VCaP (cell line): ENCODE measurements at regions not wholly inside any gene's neighbourhood (a gene's known extent, or its start where the extent isn't known, plus 50 kb on each side); places are given as distances from the start of the nearest gene placed in this dataset.

ENCODE experiments used
- H3K27ac ChIP-seq: fragments of 450-650 bp; 2 replicates; pipeline ENCODE4 v1.5.1; 2017
- TF ChIP-seq, protein P1 (sequence below): fragments of 450-650 bp; conservative IDR thresholded peaks from 2 replicates; pipeline ENCODE4 v1.5.1; 2017; ENCODE audit warnings: mild to moderate bottlenecking, moderate library complexity

DNA sequence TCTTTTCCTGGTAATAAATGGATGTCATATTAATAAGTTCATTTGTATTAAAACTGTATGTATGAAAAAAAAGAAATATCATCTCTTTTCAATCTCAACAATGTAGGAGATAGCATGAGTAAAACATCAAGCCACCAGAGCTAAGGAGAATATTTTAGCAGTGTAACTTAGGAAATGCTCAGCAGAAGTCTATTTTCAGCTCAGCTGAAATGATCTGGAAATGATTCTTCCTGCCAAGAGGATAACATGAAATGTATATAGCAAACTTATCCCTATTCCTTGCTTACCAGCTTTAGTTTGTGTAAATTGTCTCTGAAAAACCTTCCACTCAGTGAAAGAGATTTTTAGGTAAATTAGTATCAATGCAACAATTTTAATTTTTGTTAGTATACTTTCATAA, 1194.4 kb downstream of the SLITRK1 start:
- H3K27ac ChIP-seq = no peak overlapping the region
- TF ChIP-seq, protein P1, sequence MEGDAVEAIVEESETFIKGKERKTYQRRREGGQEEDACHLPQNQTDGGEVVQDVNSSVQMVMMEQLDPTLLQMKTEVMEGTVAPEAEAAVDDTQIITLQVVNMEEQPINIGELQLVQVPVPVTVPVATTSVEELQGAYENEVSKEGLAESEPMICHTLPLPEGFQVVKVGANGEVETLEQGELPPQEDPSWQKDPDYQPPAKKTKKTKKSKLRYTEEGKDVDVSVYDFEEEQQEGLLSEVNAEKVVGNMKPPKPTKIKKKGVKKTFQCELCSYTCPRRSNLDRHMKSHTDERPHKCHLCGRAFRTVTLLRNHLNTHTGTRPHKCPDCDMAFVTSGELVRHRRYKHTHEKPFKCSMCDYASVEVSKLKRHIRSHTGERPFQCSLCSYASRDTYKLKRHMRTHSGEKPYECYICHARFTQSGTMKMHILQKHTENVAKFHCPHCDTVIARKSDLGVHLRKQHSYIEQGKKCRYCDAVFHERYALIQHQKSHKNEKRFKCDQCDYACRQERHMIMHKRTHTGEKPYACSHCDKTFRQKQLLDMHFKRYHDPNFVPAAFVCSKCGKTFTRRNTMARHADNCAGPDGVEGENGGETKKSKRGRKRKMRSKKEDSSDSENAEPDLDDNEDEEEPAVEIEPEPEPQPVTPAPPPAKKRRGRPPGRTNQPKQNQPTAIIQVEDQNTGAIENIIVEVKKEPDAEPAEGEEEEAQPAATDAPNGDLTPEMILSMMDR = no peak

DNA sequence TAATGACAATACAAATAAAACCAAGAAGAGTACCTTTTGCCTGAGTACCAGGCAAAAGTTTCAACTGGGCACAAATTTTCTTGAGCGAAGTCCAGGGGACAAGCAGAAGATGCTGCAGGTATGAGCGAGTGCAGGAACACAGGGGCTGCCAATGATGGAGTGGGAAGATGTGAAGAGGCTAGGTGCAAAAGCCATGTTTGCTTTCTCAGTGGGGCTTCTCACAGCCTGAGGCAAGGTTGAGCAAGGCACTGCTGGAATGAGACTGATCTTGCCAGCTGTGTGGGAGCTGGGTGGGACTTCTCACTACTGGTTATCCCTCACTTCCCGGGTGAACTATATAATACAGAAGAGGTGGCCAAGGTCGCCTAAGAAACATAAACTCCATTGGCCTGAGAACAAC, 1200.7 kb downstream of the SLITRK1 start:
- TF ChIP-seq, protein P1 = no peak
- H3K27ac ChIP-seq = no peak overlapping the region

- no peak overlapping the region for H3K27ac ChIP-seq
- TF ChIP-seq, protein P1 = no peak
Observed at GRCh38 chr13:82678052-82678451, 1204.2 kb downstream of the SLITRK1 start.

DNA sequence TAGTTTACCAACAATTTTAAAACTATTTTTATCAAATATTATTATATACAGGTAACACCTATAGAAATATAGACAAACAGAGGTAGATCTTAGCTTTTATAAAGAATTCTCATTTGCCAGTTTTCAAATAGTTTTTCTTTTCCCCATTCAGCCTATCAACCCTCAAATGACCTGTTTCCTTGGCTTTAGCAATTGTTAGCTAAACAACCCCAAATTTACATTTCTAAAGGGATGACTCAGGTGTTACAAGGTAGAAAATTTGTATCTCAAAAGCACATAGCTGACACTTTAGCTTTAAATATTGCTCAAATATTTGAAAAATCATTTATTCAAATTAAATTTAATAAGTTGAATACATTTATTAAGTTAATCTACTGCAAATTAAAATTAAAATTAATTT, 1207.2 kb downstream of the SLITRK1 start:
- TF ChIP-seq, protein P1 = no peak
- no peak overlapping the region for H3K27ac ChIP-seq

GRCh38 chr13:82674546-82674945, 1207.7 kb downstream of the SLITRK1 start:
- no peak overlapping the region for H3K27ac ChIP-seq
- TF ChIP-seq, protein P1 = no peak

DNA sequence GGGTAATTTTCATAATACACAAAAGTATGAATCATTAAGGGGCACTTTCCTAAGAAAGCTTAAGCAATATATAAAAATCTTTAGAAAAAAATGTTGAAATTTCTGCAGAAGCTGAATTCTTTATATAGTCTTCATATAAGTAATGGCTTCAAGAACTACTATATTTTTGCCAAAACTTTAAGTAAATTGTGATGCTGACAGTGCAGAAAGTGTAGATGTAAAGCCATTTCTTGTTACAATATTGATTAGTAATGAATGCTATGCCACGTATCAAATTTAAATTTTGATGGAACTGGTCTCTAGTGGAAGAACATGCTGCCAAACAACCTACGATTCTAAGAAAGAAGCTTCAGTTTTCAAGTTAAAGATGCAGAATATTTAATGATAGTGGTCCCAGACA, 1210.0 kb downstream of the SLITRK1 start:
- no peak overlapping the region for H3K27ac ChIP-seq
- TF ChIP-seq, protein P1 = no peak

DNA sequence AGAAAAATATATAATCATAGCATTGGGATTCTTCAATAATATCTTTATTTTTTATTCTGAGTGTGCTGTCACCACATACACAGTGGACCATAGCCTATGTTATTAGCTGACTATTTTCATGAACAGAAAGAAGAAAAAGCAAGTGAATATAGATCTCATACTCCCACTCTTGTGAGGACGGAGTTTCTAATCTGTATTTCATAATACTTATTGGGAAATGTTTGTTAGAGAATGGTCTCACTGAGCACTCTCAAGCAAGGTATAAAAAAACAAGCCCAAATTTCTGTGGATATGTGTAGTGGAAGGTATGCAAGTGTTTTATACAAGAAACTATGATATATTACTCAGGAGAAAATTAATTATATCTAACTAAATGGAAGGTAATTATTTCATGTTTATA, 1218.1 kb downstream of the SLITRK1 start:
- TF ChIP-seq, protein P1 = no peak
- H3K27ac ChIP-seq = no peak overlapping the region

DNA sequence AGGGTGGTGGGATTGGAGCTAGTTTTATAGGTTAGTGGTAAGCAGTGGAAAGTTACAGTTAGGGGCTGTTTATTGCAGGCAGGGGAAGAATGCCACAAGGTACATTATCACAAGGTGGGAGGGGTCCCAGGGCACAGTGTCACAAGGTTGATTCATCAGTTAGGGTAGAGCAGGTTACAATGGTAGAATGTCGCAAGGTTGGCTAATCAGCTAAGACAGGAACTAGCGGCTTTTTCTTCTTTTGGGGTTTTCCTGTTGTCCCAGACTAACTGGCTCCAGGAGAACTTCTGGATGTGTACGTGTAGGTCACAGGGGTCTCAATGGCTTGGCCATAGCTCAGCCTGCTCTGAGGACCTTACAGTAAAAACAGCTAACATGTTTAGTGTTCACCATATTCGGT, 1221.1 kb downstream of the SLITRK1 start:
- TF ChIP-seq, protein P1 = no peak

More for the DNA sequence above, 1221.1 kb downstream of the SLITRK1 start:
- no peak overlapping the region for H3K27ac ChIP-seq
